HG02943 (cell line): ENCODE measurements at regions not wholly inside any gene's neighbourhood (a gene's known extent, or its start where the extent isn't known, plus 50 kb on each side); places are given as distances from the start of the nearest gene placed in this dataset.

Source experiments
- ATAC-seq: cut with Tn5 transposase; IDR thresholded peaks from one replicate; pipeline ENCODE4 v1.9.1; 2021; ENCODE audit warnings: mild to moderate bottlenecking, low read depth, moderate library complexity; ENCODE audit not compliant: unreplicated experiment

GRCh38 chr2:156099382-156099781, 233.1 kb downstream of the NR4A2 start:
- ATAC-seq, result no peak

GRCh38 chr2:156098506-156098905, 234.0 kb downstream of the NR4A2 start:
- no peak for ATAC-seq

- ATAC-seq, result no peak
Measured at GRCh38 chr2:156088587-156088986, 243.9 kb downstream of the NR4A2 start.

- no peak for ATAC-seq
Measured at GRCh38 chr2:156087875-156088274, 244.6 kb downstream of the NR4A2 start.

GRCh38 chr2:156083763-156084493, 248.6 kb downstream of the NR4A2 start:
- no peak for ATAC-seq

- ATAC-seq, result no peak
Measured at GRCh38 chr2:156079845-156080244, 252.7 kb downstream of the NR4A2 start.

- no peak for ATAC-seq
Measured at GRCh38 chr2:156077041-156077742, 255.3 kb downstream of the NR4A2 start.

- ATAC-seq, result no peak
Measured at GRCh38 chr2:156065912-156066311, 266.6 kb downstream of the NR4A2 start.

- ATAC-seq, result no peak
Measured at GRCh38 chr2:156064540-156064939, 268.0 kb downstream of the NR4A2 start.

- no peak for ATAC-seq
Measured at GRCh38 chr2:156057647-156058046, 274.9 kb downstream of the NR4A2 start.

- no peak for ATAC-seq
Measured at GRCh38 chr2:156054983-156055382, 277.5 kb downstream of the NR4A2 start.

GRCh38 chr2:156046900-156047299, 285.6 kb downstream of the NR4A2 start:
- no peak for ATAC-seq

- ATAC-seq, result no peak
Measured at GRCh38 chr2:156042895-156043294, 289.6 kb downstream of the NR4A2 start.

- no peak for ATAC-seq
Measured at GRCh38 chr2:156038021-156038420, 294.5 kb downstream of the NR4A2 start.

GRCh38 chr2:156037482-156037881, 295.0 kb downstream of the NR4A2 start:
- ATAC-seq, result no peak

GRCh38 chr2:156031121-156031520, 301.4 kb downstream of the NR4A2 start:
- no peak for ATAC-seq

- ATAC-seq, result no peak
Measured at GRCh38 chr2:156023229-156023869, 309.2 kb downstream of the NR4A2 start.

- no peak for ATAC-seq
Measured at GRCh38 chr2:156021146-156022040, 311.1 kb downstream of the NR4A2 start.

- no peak for ATAC-seq
Measured at GRCh38 chr2:156019341-156019740, 313.2 kb downstream of the NR4A2 start.

- ATAC-seq, result no peak
Measured at GRCh38 chr2:156017341-156017885, 315.1 kb downstream of the NR4A2 start.
